ENCODE measurements at regions not wholly inside any gene's neighbourhood (a gene's known extent, or its start where the extent isn't known, plus 50 kb on each side); places are given as distances from the start of the nearest gene placed in this dataset.

GRCh38 chr14:99072956-99073355, 199.0 kb downstream of the BCL11B start:
- H3K4me3 ChIP-seq (ENCODE audit: low read depth in 1 of 2, low read length in 2 of 2): no peak overlapping the region
- H3K27ac ChIP-seq (ENCODE audit: low read length): no peak overlapping the region
- H3K9me3 ChIP-seq (ENCODE audit: control insufficient read depth in 1 of 2, low read length in 2 of 2): peaks cover 0 to 17% of the 10 kb centered on the region in 2 donors
- H3K27me3 ChIP-seq (ENCODE audit: low read depth, low read length): no peaks in the 10 kb centered on the region
- no peaks in the 10 kb centered on the region for H3K36me3 ChIP-seq (ENCODE audit: control insufficient read depth in 1 of 2, insufficient read depth in 2 of 2, low read length in 2 of 2)
- no peaks in the 10 kb centered on the region for H3K4me1 ChIP-seq (ENCODE audit: control insufficient read depth in 1 of 2, insufficient read depth in 2 of 2, low read length in 2 of 2)

- Histone ChIP-seq H3K4me3 (ENCODE audit: low read depth in 1 of 2, low read length in 2 of 2) (no peak overlapping the region), H3K9me3 (ENCODE audit: control insufficient read depth in 1 of 2, low read length in 2 of 2) (peaks cover 0 to 17% of the 10 kb centered on the region in 2 donors), H3K36me3 (ENCODE audit: control insufficient read depth in 1 of 2, insufficient read depth in 2 of 2, low read length in 2 of 2) (no peaks in the 10 kb centered on the region), H3K27me3 (ENCODE audit: low read depth, low read length) (no peaks in the 10 kb centered on the region), H3K27ac (ENCODE audit: low read length) (no peak overlapping the region), H3K4me1 (ENCODE audit: control insufficient read depth in 1 of 2, insufficient read depth in 2 of 2, low read length in 2 of 2) (no peaks in the 10 kb centered on the region)
These were observed 198.6 kb downstream of the BCL11B start for GRCh38 chr14:99073431-99073830.

GRCh38 chr14:99075061-99075460, 196.9 kb downstream of the BCL11B start:
- H3K4me3 ChIP-seq (ENCODE audit: low read depth in 1 of 2, low read length in 2 of 2): no peak overlapping the region
- peaks cover 0 to 11% of the 10 kb centered on the region in 2 donors for H3K9me3 ChIP-seq (ENCODE audit: control insufficient read depth in 1 of 2, low read length in 2 of 2)
- H3K36me3 ChIP-seq (ENCODE audit: control insufficient read depth in 1 of 2, insufficient read depth in 2 of 2, low read length in 2 of 2): no peaks in the 10 kb centered on the region
- H3K4me1 ChIP-seq (ENCODE audit: control insufficient read depth in 1 of 2, insufficient read depth in 2 of 2, low read length in 2 of 2): no peaks in the 10 kb centered on the region
- H3K27me3 ChIP-seq (ENCODE audit: low read depth, low read length): no peaks in the 10 kb centered on the region
- H3K27ac ChIP-seq (ENCODE audit: low read length): no peak overlapping the region

- no peak overlapping the region for H3K4me3 ChIP-seq (ENCODE audit: low read depth in 1 of 2, low read length in 2 of 2)
- H3K36me3 ChIP-seq (ENCODE audit: control insufficient read depth in 1 of 2, insufficient read depth in 2 of 2, low read length in 2 of 2): no peaks in the 10 kb centered on the region
- H3K27ac ChIP-seq (ENCODE audit: low read length): no peak overlapping the region
- no peaks in the 10 kb centered on the region for H3K27me3 ChIP-seq (ENCODE audit: low read depth, low read length)
- H3K4me1 ChIP-seq (ENCODE audit: control insufficient read depth in 1 of 2, insufficient read depth in 2 of 2, low read length in 2 of 2): no peaks in the 10 kb centered on the region
- H3K9me3 ChIP-seq (ENCODE audit: control insufficient read depth in 1 of 2, low read length in 2 of 2): peaks cover 0 to 13% of the 10 kb centered on the region in 2 donors
These were observed 196.1 kb downstream of the BCL11B start for GRCh38 chr14:99075771-99076375.

GRCh38 chr14:99077076-99077843, 194.7 kb downstream of the BCL11B start:
- H3K27ac ChIP-seq (ENCODE audit: low read length): no peak overlapping the region
- no peaks in the 10 kb centered on the region for H3K36me3 ChIP-seq (ENCODE audit: control insufficient read depth in 1 of 2, insufficient read depth in 2 of 2, low read length in 2 of 2)
- no peaks in the 10 kb centered on the region for H3K4me1 ChIP-seq (ENCODE audit: control insufficient read depth in 1 of 2, insufficient read depth in 2 of 2, low read length in 2 of 2)
- H3K27me3 ChIP-seq (ENCODE audit: low read depth, low read length): no peaks in the 10 kb centered on the region
- H3K9me3 ChIP-seq (ENCODE audit: control insufficient read depth in 1 of 2, low read length in 2 of 2): peaks cover 0 to 7% of the 10 kb centered on the region in 2 donors
- no peak overlapping the region for H3K4me3 ChIP-seq (ENCODE audit: low read depth in 1 of 2, low read length in 2 of 2)

- H3K4me3 ChIP-seq (ENCODE audit: low read depth in 1 of 2, low read length in 2 of 2): no peak overlapping the region
- H3K27ac ChIP-seq (ENCODE audit: low read length): no peak overlapping the region
- H3K9me3 ChIP-seq (ENCODE audit: control insufficient read depth in 1 of 2, low read length in 2 of 2): peaks cover 0 to 7% of the 10 kb centered on the region in 2 donors
- H3K4me1 ChIP-seq (ENCODE audit: control insufficient read depth in 1 of 2, insufficient read depth in 2 of 2, low read length in 2 of 2): no peaks in the 10 kb centered on the region
- no peaks in the 10 kb centered on the region for H3K36me3 ChIP-seq (ENCODE audit: control insufficient read depth in 1 of 2, insufficient read depth in 2 of 2, low read length in 2 of 2)
- no peaks in the 10 kb centered on the region for H3K27me3 ChIP-seq (ENCODE audit: low read depth, low read length)
These were observed 194.2 kb downstream of the BCL11B start for GRCh38 chr14:99077844-99078236.

- peaks cover 0 to 7% of the 10 kb centered on the region in 2 donors for H3K9me3 ChIP-seq (ENCODE audit: control insufficient read depth in 1 of 2, low read length in 2 of 2)
- no peaks in the 10 kb centered on the region for H3K4me1 ChIP-seq (ENCODE audit: control insufficient read depth in 1 of 2, insufficient read depth in 2 of 2, low read length in 2 of 2)
- H3K36me3 ChIP-seq (ENCODE audit: control insufficient read depth in 1 of 2, insufficient read depth in 2 of 2, low read length in 2 of 2): no peaks in the 10 kb centered on the region
- H3K27ac ChIP-seq (ENCODE audit: low read length): no peak overlapping the region
- no peaks in the 10 kb centered on the region for H3K27me3 ChIP-seq (ENCODE audit: low read depth, low read length)
- H3K4me3 ChIP-seq (ENCODE audit: low read depth in 1 of 2, low read length in 2 of 2): no peak overlapping the region
These were observed 193.6 kb downstream of the BCL11B start for GRCh38 chr14:99078426-99078825.

GRCh38 chr14:99079061-99079727, 192.8 kb downstream of the BCL11B start:
- Histone ChIP-seq H3K36me3 (ENCODE audit: control insufficient read depth in 1 of 2, insufficient read depth in 2 of 2, low read length in 2 of 2) (no peaks in the 10 kb centered on the region), H3K9me3 (ENCODE audit: control insufficient read depth in 1 of 2, low read length in 2 of 2) (peaks cover 0 to 11% of the 10 kb centered on the region in 2 donors), H3K4me3 (ENCODE audit: low read depth in 1 of 2, low read length in 2 of 2) (no peak overlapping the region), H3K27me3 (ENCODE audit: low read depth, low read length) (no peaks in the 10 kb centered on the region), H3K27ac (ENCODE audit: low read length) (no peak overlapping the region), H3K4me1 (ENCODE audit: control insufficient read depth in 1 of 2, insufficient read depth in 2 of 2, low read length in 2 of 2) (no peaks in the 10 kb centered on the region)

- Histone ChIP-seq H3K27ac (ENCODE audit: low read length) (no peak overlapping the region), H3K36me3 (ENCODE audit: control insufficient read depth in 1 of 2, insufficient read depth in 2 of 2, low read length in 2 of 2) (no peaks in the 10 kb centered on the region), H3K4me1 (ENCODE audit: control insufficient read depth in 1 of 2, insufficient read depth in 2 of 2, low read length in 2 of 2) (no peaks in the 10 kb centered on the region), H3K4me3 (ENCODE audit: low read depth in 1 of 2, low read length in 2 of 2) (no peak overlapping the region), H3K27me3 (ENCODE audit: low read depth, low read length) (no peaks in the 10 kb centered on the region), H3K9me3 (ENCODE audit: control insufficient read depth in 1 of 2, low read length in 2 of 2) (peaks cover 0 to 11% of the 10 kb centered on the region in 2 donors)
These were observed 191.7 kb downstream of the BCL11B start for GRCh38 chr14:99080306-99080705.

- Histone ChIP-seq H3K27me3 (ENCODE audit: low read depth, low read length) (no peaks in the 10 kb centered on the region), H3K36me3 (ENCODE audit: control insufficient read depth in 1 of 2, insufficient read depth in 2 of 2, low read length in 2 of 2) (no peaks in the 10 kb centered on the region), H3K4me1 (ENCODE audit: control insufficient read depth in 1 of 2, insufficient read depth in 2 of 2, low read length in 2 of 2) (no peaks in the 10 kb centered on the region), H3K9me3 (ENCODE audit: control insufficient read depth in 1 of 2, low read length in 2 of 2) (peaks cover 0 to 11% of the 10 kb centered on the region in 2 donors), H3K27ac (ENCODE audit: low read length) (no peak overlapping the region), H3K4me3 (ENCODE audit: low read depth in 1 of 2, low read length in 2 of 2) (no peak overlapping the region)
These were observed 190.7 kb downstream of the BCL11B start for GRCh38 chr14:99081156-99081765.

- Histone ChIP-seq H3K9me3 (ENCODE audit: control insufficient read depth in 1 of 2, low read length in 2 of 2) (peaks cover 0 to 11% of the 10 kb centered on the region in 2 donors), H3K27ac (ENCODE audit: low read length) (no peak overlapping the region)
These were observed 190.1 kb downstream of the BCL11B start for GRCh38 chr14:99081880-99082279.

More at GRCh38 chr14:99081880-99082279, 190.1 kb downstream of the BCL11B start:
- Histone ChIP-seq H3K4me1 (ENCODE audit: control insufficient read depth in 1 of 2, insufficient read depth in 2 of 2, low read length in 2 of 2) (no peaks in the 10 kb centered on the region), H3K4me3 (ENCODE audit: low read depth in 1 of 2, low read length in 2 of 2) (no peak overlapping the region), H3K36me3 (ENCODE audit: control insufficient read depth in 1 of 2, insufficient read depth in 2 of 2, low read length in 2 of 2) (no peaks in the 10 kb centered on the region), H3K27me3 (ENCODE audit: low read depth, low read length) (no peaks in the 10 kb centered on the region)

All from muscle layer of duodenum (tissue), 2 donors.